ENCODE measurements at regions not wholly inside any gene's neighbourhood (a gene's known extent, or its start where the extent isn't known, plus 50 kb on each side); places are given as distances from the start of the nearest gene placed in this dataset.
A peak's percentile ranks its signal among the peaks of the same experiment; 100 is the strongest.

GRCh38 chr5:4420177-4420576 lies 720.0 kb upstream of the ADAMTS16 start:
- DNase-seq = no peak

GRCh38 chr5:4420681-4421080 lies 719.4 kb upstream of the ADAMTS16 start:
- no peak for DNase-seq

- DNase-seq = no peak
These were observed 717.9 kb upstream of the ADAMTS16 start for GRCh38 chr5:4422247-4422646.

GRCh38 chr5:4424895-4425294 lies 715.2 kb upstream of the ADAMTS16 start:
- no peak for DNase-seq

- DNase-seq = no peak
These were observed 699.6 kb upstream of the ADAMTS16 start for GRCh38 chr5:4440536-4440935.

- no peak for DNase-seq
These were observed 697.9 kb upstream of the ADAMTS16 start for GRCh38 chr5:4442221-4442620.

- DNase-seq = no peak
These were observed 692.5 kb upstream of the ADAMTS16 start for GRCh38 chr5:4447657-4448056.

GRCh38 chr5:4453655-4454054 lies 686.5 kb upstream of the ADAMTS16 start:
- no peak for DNase-seq

GRCh38 chr5:4479426-4479825 lies 660.7 kb upstream of the ADAMTS16 start:
- DNase-seq = no peak

- DNase-seq = no peak
These were observed 659.4 kb upstream of the ADAMTS16 start for GRCh38 chr5:4480528-4481349.

- DNase-seq = no peak
These were observed 652.5 kb upstream of the ADAMTS16 start for GRCh38 chr5:4487581-4487980.

GRCh38 chr5:4511996-4512656 lies 628.0 kb upstream of the ADAMTS16 start:
- DNase-seq = peak in 1 of 2 donors; percentile 19

GRCh38 chr5:4513381-4513780 lies 626.7 kb upstream of the ADAMTS16 start:
- no peak for DNase-seq

- no peak for DNase-seq
These were observed 626.0 kb upstream of the ADAMTS16 start for GRCh38 chr5:4514067-4514648.

GRCh38 chr5:4518903-4519672 lies 621.0 kb upstream of the ADAMTS16 start:
- DNase-seq = no peak

GRCh38 chr5:4520559-4520958 lies 619.6 kb upstream of the ADAMTS16 start:
- no peak for DNase-seq

GRCh38 chr5:4523038-4523437 lies 617.1 kb upstream of the ADAMTS16 start:
- no peak for DNase-seq

- no peak for DNase-seq
These were observed 608.1 kb upstream of the ADAMTS16 start for GRCh38 chr5:4531756-4532704.

GRCh38 chr5:4532705-4533080 lies 607.4 kb upstream of the ADAMTS16 start:
- DNase-seq = no peak

GRCh38 chr5:4533457-4534105 lies 606.5 kb upstream of the ADAMTS16 start:
- no peak for DNase-seq

- DNase-seq = no peak
These were observed 602.6 kb upstream of the ADAMTS16 start for GRCh38 chr5:4537489-4537888.
